Sigmoid colon (tissue), 3 donors: ENCODE measurements at regions not wholly inside any gene's neighbourhood (a gene's known extent, or its start where the extent isn't known, plus 50 kb on each side); places are given as distances from the start of the nearest gene placed in this dataset.

Source experiments
- CTCF ChIP-seq, 4 experiments: fragments of 450-650 bp in 3 of 4; fragments of 200-600 bp in 1 of 4; IDR thresholded peaks; one replicate each; pipeline ENCODE4 v1.5.1; 2016 to 2019; ENCODE audit warnings: antibody characterized with exemption in 4 of 4, mild to moderate bottlenecking in 3 of 4, moderate library complexity in 2 of 4
- POLR2A ChIP-seq, 2 donors: fragments of 450-650 bp; IDR thresholded peaks; one replicate each; pipeline ENCODE4 v1.6.1; 2016; ENCODE audit warnings: antibody characterized with exemption in 2 of 2, mild to moderate bottlenecking in 2 of 2, moderate library complexity in 2 of 2

GRCh38 chr4:31327031-31327430 lies 606.9 kb downstream of the PCDH7 start:
- TF ChIP-seq CTCF (IDR thresholded peaks at IDR 0.05), result no peak
- no peak for TF ChIP-seq POLR2A (IDR thresholded peaks at IDR 0.05)
